ENCODE measurements at regions not wholly inside any gene's neighbourhood (a gene's known extent, or its start where the extent isn't known, plus 50 kb on each side); places are given as distances from the start of the nearest gene placed in this dataset.

GRCh38 chr22:22348127-22348814 lies 103.7 kb downstream of the VPREB1 start (continued):
- TF ChIP-seq MLX (CRISPR knock-in tag; conservative IDR thresholded peaks at IDR 0.05) = peak in 1 of 2 experiments; percentile 53; a peak in 1 of 4 replicates
- no peak for TF ChIP-seq NUFIP1 (IDR thresholded peaks at IDR 0.05; ENCODE audit: partially characterized antibody)
- peak; percentile 17; the same call in 1 of the 2 replicates for TF ChIP-seq HNRNPUL1 (IDR thresholded peaks at IDR 0.05; ENCODE audit: low read length)
- no peak; the same call in 1 of the 2 replicates for TF ChIP-seq ZNF586 (CRISPR knock-in tag; conservative IDR thresholded peaks at IDR 0.05)
- no peak for TF ChIP-seq ZNF23 (CRISPR knock-in tag; IDR thresholded peaks at IDR 0.05)
- 0 out of 2 replicates have a peak, but pooled peaks have one; percentile 20 for TF ChIP-seq HDAC8 (tag; IDR thresholded peaks at IDR 0.05)
- no peak for TF ChIP-seq RBM39 (optimal IDR thresholded peaks at IDR 0.05; ENCODE audit: low read depth, low read length)
- no peak for TF ChIP-seq FIP1L1 (IDR thresholded peaks at IDR 0.05; ENCODE audit: low read depth, low read length, poor library complexity, severe bottlenecking)
- TF ChIP-seq TAF7 (tag; IDR thresholded peaks at IDR 0.05) = no peak
- no peak for TF ChIP-seq ZNF24 (IDR thresholded peaks at IDR 0.05)
- no peak for TF ChIP-seq ZNF354B (CRISPR knock-in tag; IDR thresholded peaks at IDR 0.05)
- TF ChIP-seq THAP12 (CRISPR knock-in tag; IDR thresholded peaks at IDR 0.05) = no peak
- TF ChIP-seq RHOXF2B (CRISPR knock-in tag; conservative IDR thresholded peaks at IDR 0.05) = no peak
- no peak for TF ChIP-seq ZBTB33 (CRISPR knock-in tag; IDR thresholded peaks at IDR 0.05)
- no peak for TF ChIP-seq STAG1 (CRISPR knock-in tag; IDR thresholded peaks at IDR 0.05; ENCODE audit: borderline replicate concordance)
- no peak for TF ChIP-seq SMC3 (conservative IDR thresholded peaks at IDR 0.05; ENCODE audit: insufficient read depth, low read depth, low read length)
- peak in 1 of 3 experiments; percentile 47; a peak in 1 of 6 replicates for TF ChIP-seq ZBTB11 (CRISPR knock-in tag; IDR thresholded peaks at IDR 0.05)
